GM23338 (cell line): ENCODE measurements at regions not wholly inside any gene's neighbourhood (a gene's known extent, or its start where the extent isn't known, plus 50 kb on each side); places are given as distances from the start of the nearest gene placed in this dataset.

Source experiments
- ATAC-seq: fragments of 200-7000 bp; cut with Tn5 transposase; 3 replicates; pipeline ENCODE4 v1.9.1; 2020
- DNase-seq: peaks from one replicate; pipeline ENCODE4 v3.0.0-alpha.2; 2015; ENCODE audit warnings: low spot score
- H2AFZ ChIP-seq: fragments of 200-600 bp; sonication (generic); 2 replicates; pipeline ENCODE4 v1.8.0; 2016; ENCODE audit warnings: antibody characterized with exemption, mild to moderate bottlenecking, moderate library complexity
- H3F3A ChIP-seq: fragments of 200-600 bp; sonication (generic); replicated peaks from 2 replicates; pipeline ENCODE4 v1.8.0; 2017; ENCODE audit warnings: antibody characterized with exemption, mixed run types, low read depth
- H3K27ac ChIP-seq: fragments of 200-600 bp; sonication (generic); 2 replicates; pipeline ENCODE4 v1.6.1; 2016; ENCODE audit warnings: low read depth
- H3K27me3 ChIP-seq: fragments of 200-600 bp; sonication (generic); 2 replicates; pipeline ENCODE4 v1.8.0; 2016; ENCODE audit warnings: mild to moderate bottlenecking, mixed run types, moderate library complexity; ENCODE audit not compliant: insufficient read depth
- H3K36me3 ChIP-seq: fragments of 200-600 bp; sonication (generic); 2 replicates; pipeline ENCODE4 v1.8.0; 2016; ENCODE audit warnings: mild to moderate bottlenecking; ENCODE audit not compliant: insufficient read depth
- H3K4me1 ChIP-seq: fragments of 200-600 bp; sonication (generic); 2 replicates; pipeline ENCODE4 v1.8.0; 2016; ENCODE audit warnings: mild to moderate bottlenecking, moderate library complexity; ENCODE audit not compliant: insufficient read depth
- H3K4me2 ChIP-seq: fragments of 200-600 bp; sonication (generic); 2 replicates; pipeline ENCODE4 v1.7.1; 2017; ENCODE audit warnings: mixed run types
- H3K4me3 ChIP-seq: fragments of 200-600 bp; sonication (generic); 2 replicates; pipeline ENCODE4 v1.6.1; 2016; ENCODE audit warnings: mixed run types
- H3K79me2 ChIP-seq: fragments of 200-600 bp; sonication (generic); replicated peaks from 2 replicates; pipeline ENCODE4 v1.8.0; 2017; ENCODE audit warnings: mild to moderate bottlenecking; ENCODE audit not compliant: insufficient read depth
- H3K9me2 ChIP-seq: fragments of 200-600 bp; sonication (generic); 2 replicates; pipeline ENCODE4 v1.8.0; 2017; ENCODE audit not compliant: insufficient read depth
- H4K20me1 ChIP-seq: fragments of 200-600 bp; sonication (generic); replicated peaks from 2 replicates; pipeline ENCODE4 v1.8.0; 2017; ENCODE audit warnings: mild to moderate bottlenecking; ENCODE audit not compliant: insufficient read depth
- H3K27ac Mint-ChIP-seq: 2 replicates; pipeline ENCODE4 v1.8.0; 2020; ENCODE audit warnings: inconsistent platforms, mild to moderate bottlenecking, moderate library complexity, mixed read lengths
- H3K27me3 Mint-ChIP-seq: 3 replicates; pipeline ENCODE4 v1.8.0; 2022; ENCODE audit warnings: low read depth, mild to moderate bottlenecking, moderate library complexity, mixed read lengths, inconsistent platforms; ENCODE audit not compliant: insufficient read depth, poor library complexity
- H3K36me3 Mint-ChIP-seq: 3 replicates; pipeline ENCODE4 v1.8.0; 2021; ENCODE audit warnings: low read depth, mild to moderate bottlenecking, inconsistent platforms, moderate library complexity, mixed read lengths
- H3K4me1 Mint-ChIP-seq: 3 replicates; pipeline ENCODE4 v1.8.0; 2020; ENCODE audit warnings: mild to moderate bottlenecking, inconsistent platforms, mixed read lengths
- H3K4me3 Mint-ChIP-seq: 3 replicates; pipeline ENCODE4 v1.8.0; 2021; ENCODE audit warnings: moderate library complexity, mild to moderate bottlenecking, inconsistent platforms, mixed read lengths
- H3K9me3 Mint-ChIP-seq: 3 replicates; pipeline ENCODE4 v1.8.0; 2020; ENCODE audit warnings: moderate library complexity, mild to moderate bottlenecking, inconsistent platforms, mixed read lengths
- CREB1 ChIP-seq: fragments of 250-450 bp; sonication (Bioruptor Pico); IDR thresholded peaks from 2 replicates; pipeline ENCODE4 v1.5.0; 2020; ENCODE audit warnings: low read depth, mild to moderate bottlenecking, moderate library complexity
- CTCF ChIP-seq, 2 experiments: fragments of 200-600 bp in 1 of 2; sonication (generic) in 1 of 2; conservative IDR thresholded peaks; 2 replicates each; pipeline versions ENCODE4 v1.5.1 to v1.6.1; 2016 to 2017; ENCODE audit warnings: antibody characterized with exemption in 2 of 2, low read depth in 2 of 2, mild to moderate bottlenecking in 2 of 2, moderate library complexity in 1 of 2
- EZH2 ChIP-seq: fragments of 200-600 bp; sonication (generic); IDR thresholded peaks from one replicate; pipeline ENCODE4 v1.8.0; 2017; ENCODE audit warnings: antibody characterized with exemption, mild to moderate bottlenecking, low read depth; ENCODE audit not compliant: unreplicated experiment
- EZH2phosphoT487 ChIP-seq: fragments of 200-600 bp; sonication (generic); IDR thresholded peaks from one replicate; pipeline ENCODE4 v1.8.1; 2018; ENCODE audit warnings: antibody characterized with exemption; ENCODE audit not compliant: unreplicated experiment
- JUNB ChIP-seq: IDR thresholded peaks from one replicate; pipeline ENCODE4 v1.6.1; 2016; ENCODE audit warnings: antibody characterized with exemption; ENCODE audit not compliant: unreplicated experiment
- NANOG ChIP-seq: IDR thresholded peaks from 2 replicates; pipeline ENCODE4 v1.6.1; 2016; ENCODE audit warnings: antibody characterized with exemption, borderline replicate concordance
- POLR2AphosphoS5 ChIP-seq: IDR thresholded peaks from 2 replicates; pipeline ENCODE4 v1.6.1; 2016; ENCODE audit warnings: antibody characterized with exemption, low read depth
- REST ChIP-seq: IDR thresholded peaks from one replicate; pipeline ENCODE4 v1.6.1; 2018; ENCODE audit warnings: antibody characterized with exemption; ENCODE audit not compliant: unreplicated experiment
- ZNF331 ChIP-seq: fragments of 250-450 bp; sonication (Bioruptor Pico); IDR thresholded peaks from 2 replicates; pipeline ENCODE4 v1.5.0; 2020; ENCODE audit warnings: low read depth, mild to moderate bottlenecking, moderate library complexity
- ZNF462 ChIP-seq: fragments of 250-450 bp; sonication (Bioruptor Pico); IDR thresholded peaks from 2 replicates; pipeline ENCODE4 v1.5.0; 2020; ENCODE audit warnings: mild to moderate bottlenecking, moderate library complexity

- no peaks in the 10 kb centered on the region for H4K20me1 ChIP-seq
- Mint-ChIP-seq H3K27me3 (no peaks in the 10 kb centered on the region), H3K4me3 (no peak overlapping the region), H3K27ac (no peak overlapping the region), H3K36me3 (no peaks in the 10 kb centered on the region), H3K9me3 (peaks cover 4% of the 10 kb centered on the region; the same call in 1 of the 3 replicates), H3K4me1 (peaks cover 13% of the 10 kb centered on the region; the same call in 2 of the 3 replicates)
- ATAC-seq, result no peak
- H3K27ac ChIP-seq, result no peak overlapping the region
- no peaks in the 10 kb centered on the region for H3K79me2 ChIP-seq
- no peak overlapping the region for H3K4me2 ChIP-seq
- H3K27me3 ChIP-seq, result no peaks in the 10 kb centered on the region
- peaks cover 14% of the 10 kb centered on the region; the same call in 1 of the 2 replicates for H3K4me1 ChIP-seq
- H3K36me3 ChIP-seq, result no peaks in the 10 kb centered on the region
- no peaks in the 10 kb centered on the region for H3K9me2 ChIP-seq
- no peaks in the 10 kb centered on the region for H3F3A ChIP-seq
- H3K4me3 ChIP-seq, result no peak overlapping the region
- no peak overlapping the region for H2AFZ ChIP-seq
- no peak for DNase-seq
- no peak for TF ChIP-seq ZNF331 (CRISPR knock-in tag)
- no peak for TF ChIP-seq CTCF (conservative IDR thresholded peaks at IDR 0.05; ENCODE audit: low read depth in 2 of 2)
- no peak for TF ChIP-seq EZH2
- no peak for TF ChIP-seq JUNB
- no peak for TF ChIP-seq NANOG
- TF ChIP-seq EZH2phosphoT487, result no peak
- TF ChIP-seq POLR2AphosphoS5, result no peak
- TF ChIP-seq CREB1 (CRISPR knock-in tag), result no peak
- no peak for TF ChIP-seq REST
- no peak for TF ChIP-seq ZNF462
Observed at GRCh38 chr4:180950377-180950776, 1292.8 kb upstream of the TENM3 start.
